ENCODE measurements at regions not wholly inside any gene's neighbourhood (a gene's known extent, or its start where the extent isn't known, plus 50 kb on each side); places are given as distances from the start of the nearest gene placed in this dataset.

GRCh38 chr7:112554591-112554990 is 73.8 kb downstream of the LSMEM1 start:
- intact Hi-C loops (cut with DNase I) = loop anchor here (5.0 kb wide), 1 partner anchor 868 kb away; no protein-coding TSS in a partner anchor

DNA sequence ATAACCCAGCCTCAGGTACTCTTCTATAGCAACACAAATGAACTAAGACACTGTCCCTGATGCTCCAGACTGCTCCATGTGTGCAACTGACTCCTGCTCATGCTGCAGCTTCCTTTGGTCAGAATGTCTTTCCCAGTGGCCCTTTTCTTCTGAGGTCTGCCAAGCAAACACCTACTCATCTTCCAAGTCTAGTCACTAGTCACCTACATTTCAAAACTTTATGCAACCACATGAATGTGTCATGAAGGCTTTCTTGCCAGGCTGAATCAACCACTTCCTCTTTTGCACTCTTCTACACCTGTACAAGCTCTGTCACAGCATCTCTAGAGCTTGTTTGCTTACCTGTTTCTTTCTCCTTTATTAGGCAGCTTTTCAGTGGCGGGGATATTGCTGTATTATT is 75.8 kb downstream of the LSMEM1 start:
- no peaks in the 10 kb centered on the region for H3K27me3 ChIP-seq
- no peak for TF ChIP-seq POLR2AphosphoS5 (IDR thresholded peaks at IDR 0.05)
- TF ChIP-seq EP300 (IDR thresholded peaks at IDR 0.05) = no peak
- TF ChIP-seq POLR2A (IDR thresholded peaks at IDR 0.05; ENCODE audit: low read depth) = no peak
- no peak for TF ChIP-seq CTCF (IDR thresholded peaks at IDR 0.05)
- no peaks in the 10 kb centered on the region for H3K9me3 ChIP-seq
- no peak overlapping the region for H3K27ac ChIP-seq (replicated peaks in 1 of 4)
- WGBS = 91% methylated on average over 1 of the region's 1 CpG
- H3K4me3 ChIP-seq = no peak overlapping the region
- DNase-seq (ENCODE audit: extremely low spot score) = no peak
- intact Hi-C loops (cut with DNase I) = no loop called here
- no peaks in the 10 kb centered on the region for H3K4me1 ChIP-seq
- no peaks in the 10 kb centered on the region for H3K36me3 ChIP-seq

More at GRCh38 chr7:112554591-112554990, 73.8 kb downstream of the LSMEM1 start:
- no peaks in the 10 kb centered on the region for H3K4me1 ChIP-seq
- H3K9me3 ChIP-seq = no peaks in the 10 kb centered on the region
- no peak for DNase-seq (ENCODE audit: extremely low spot score)
- no peaks in the 10 kb centered on the region for H3K27me3 ChIP-seq
- no peaks in the 10 kb centered on the region for H3K36me3 ChIP-seq
- H3K27ac ChIP-seq (replicated peaks in 1 of 4) = no peak overlapping the region
- TF ChIP-seq CTCF (IDR thresholded peaks at IDR 0.05) = no peak
- no peak for TF ChIP-seq POLR2AphosphoS5 (IDR thresholded peaks at IDR 0.05)
- TF ChIP-seq POLR2A (IDR thresholded peaks at IDR 0.05; ENCODE audit: low read depth) = no peak
- TF ChIP-seq EP300 (IDR thresholded peaks at IDR 0.05) = no peak
- H3K4me3 ChIP-seq = no peak overlapping the region

DNA sequence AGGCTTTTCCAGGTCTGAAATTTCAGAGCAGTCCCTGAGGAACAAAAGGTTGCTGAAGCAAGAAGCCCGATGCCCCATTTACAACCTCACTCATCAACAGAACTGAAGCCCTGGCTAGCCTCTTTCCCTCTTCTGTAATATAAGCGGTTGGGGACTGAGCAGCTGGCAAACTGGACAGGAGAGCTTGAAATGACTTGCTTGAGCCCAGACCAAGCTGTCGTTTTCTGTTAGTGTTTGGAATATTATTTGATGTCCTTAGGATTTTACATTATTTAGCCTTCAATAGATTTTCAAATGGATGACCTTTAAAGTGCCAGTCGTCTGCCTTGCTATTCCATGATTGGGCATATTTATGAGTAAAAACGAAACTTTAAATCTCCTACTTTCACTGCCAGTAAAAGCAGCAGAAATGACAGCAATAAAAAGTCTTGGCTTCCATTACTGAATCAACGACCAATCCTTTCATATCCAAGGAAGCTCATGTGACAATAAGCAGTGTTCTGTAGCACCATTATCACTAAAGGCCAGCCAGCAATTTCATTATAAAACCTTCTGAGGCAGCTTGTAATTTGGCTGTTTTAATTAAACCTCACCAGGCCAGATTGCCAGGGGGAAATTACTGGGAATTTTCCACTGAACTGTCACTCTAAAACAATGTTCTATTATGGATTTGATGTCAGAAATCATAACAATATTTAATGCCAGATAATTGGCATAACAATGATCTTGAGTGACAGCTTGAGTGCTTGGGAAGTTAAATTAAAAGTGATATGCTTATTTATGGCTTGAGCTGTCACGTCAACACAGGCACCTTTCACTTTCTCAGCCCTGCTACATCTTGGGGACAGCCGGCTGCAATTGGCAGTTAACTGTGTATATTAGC is 85.9 kb downstream of the LSMEM1 start:
- 55% methylated on average over 8 of the region's 8 CpGs for WGBS
- H3K27ac ChIP-seq (replicated peaks in 1 of 4) = no peak overlapping the region

GRCh38 chr7:112567388-112567787 is 86.6 kb downstream of the LSMEM1 start:
- intact Hi-C loops (cut with DNase I) = no loop called here
- no peak for TF ChIP-seq POLR2A (IDR thresholded peaks at IDR 0.05; ENCODE audit: low read depth)
- no peak for TF ChIP-seq EP300 (IDR thresholded peaks at IDR 0.05)
- TF ChIP-seq CTCF (IDR thresholded peaks at IDR 0.05) = no peak
- TF ChIP-seq POLR2AphosphoS5 (IDR thresholded peaks at IDR 0.05) = no peak
- no peak overlapping the region for H3K4me3 ChIP-seq
- no peaks in the 10 kb centered on the region for H3K9me3 ChIP-seq
- H3K27me3 ChIP-seq = no peaks in the 10 kb centered on the region
- DNase-seq (ENCODE audit: extremely low spot score) = no peak
- H3K4me1 ChIP-seq = peaks cover 0 to 8% (median 0%) of the 10 kb centered on the region in 4 donors
- no peaks in the 10 kb centered on the region for H3K36me3 ChIP-seq
- 92% methylated on average over 2 of the region's 2 CpGs for WGBS
- H3K27ac ChIP-seq (replicated peaks in 1 of 4) = no peak overlapping the region

More for the DNA sequence above, 85.9 kb downstream of the LSMEM1 start:
- H3K4me3 ChIP-seq = no peak overlapping the region
- no peaks in the 10 kb centered on the region for H3K36me3 ChIP-seq
- intact Hi-C loops (cut with DNase I) = no loop called here
- H3K9me3 ChIP-seq = no peaks in the 10 kb centered on the region
- no peak for TF ChIP-seq EP300 (IDR thresholded peaks at IDR 0.05)
- no peak for TF ChIP-seq CTCF (IDR thresholded peaks at IDR 0.05)
- TF ChIP-seq POLR2AphosphoS5 (IDR thresholded peaks at IDR 0.05) = no peak
- TF ChIP-seq POLR2A (IDR thresholded peaks at IDR 0.05; ENCODE audit: low read depth) = no peak
- H3K27me3 ChIP-seq = no peaks in the 10 kb centered on the region
- DNase-seq (ENCODE audit: extremely low spot score) = no peak
- H3K4me1 ChIP-seq = peaks cover 0 to 4% (median 0%) of the 10 kb centered on the region in 4 donors
